HCT116 (cell line): ENCODE measurements at regions not wholly inside any gene's neighbourhood (a gene's known extent, or its start where the extent isn't known, plus 50 kb on each side); places are given as distances from the start of the nearest gene placed in this dataset.

Experiments used
- CTCF ChIP-seq, 3 experiments: fragments of 200-600 bp in 1 of 3; sonication (generic) in 1 of 3; IDR thresholded peaks in 2 of 3; conservative IDR thresholded peaks in 1 of 3; 2 replicates each; pipeline ENCODE4 v1.5.1; 2012 to 2017; ENCODE audit warnings: low read depth in 2 of 3, low read length in 2 of 3, antibody characterized with exemption in 1 of 3, borderline replicate concordance in 1 of 3, control low read depth in 1 of 3, mild to moderate bottlenecking in 1 of 3, mixed read lengths in 1 of 3, mixed run types in 1 of 3, moderate library complexity in 1 of 3; ENCODE audit not compliant: insufficient read depth in 1 of 3
- POLR2A ChIP-seq: IDR thresholded peaks from 2 replicates; pipeline ENCODE4 v1.7.0; 2011; ENCODE audit warnings: borderline replicate concordance; ENCODE audit not compliant: insufficient read depth, insufficient read length; ENCODE audit errors: extremely low read depth
- RAD21 ChIP-seq: IDR thresholded peaks from 2 replicates; pipeline ENCODE4 v1.6.1; 2012; ENCODE audit warnings: low read depth, mild to moderate bottlenecking
- SRF ChIP-seq: IDR thresholded peaks from 2 replicates; pipeline ENCODE4 v1.6.1; 2012; ENCODE audit warnings: low read depth
- TCF7L2 ChIP-seq: IDR thresholded peaks from 2 replicates; pipeline ENCODE4 v1.7.0; 2011; ENCODE audit warnings: borderline replicate concordance, inconsistent platforms; ENCODE audit not compliant: insufficient read depth, insufficient read length; ENCODE audit errors: extremely low read depth
- ZNF274 ChIP-seq: fragments of 200-500 bp; sonication (Bioruptor generic); IDR thresholded peaks from 2 replicates; pipeline ENCODE4 v1.6.1; 2014; ENCODE audit warnings: mild to moderate bottlenecking, low read depth, low read length, inconsistent platforms
- TF ChIP-seq, protein P1 (sequence below): IDR thresholded peaks from 2 replicates; pipeline ENCODE4 v1.6.1; 2012; ENCODE audit warnings: low read depth

- TF ChIP-seq CTCF (IDR thresholded peaks at IDR 0.05 in 2 of 3, conservative IDR thresholded peaks at IDR 0.05 in 1 of 3; ENCODE audit: borderline replicate concordance in 1 of 3, insufficient read depth in 1 of 3, low read depth in 2 of 3, low read length in 2 of 3) (no peak), ZNF274 (no peak), SRF (no peak), RAD21 (no peak), TCF7L2 (no peak), POLR2A (no peak)
- TF ChIP-seq, protein P1, sequence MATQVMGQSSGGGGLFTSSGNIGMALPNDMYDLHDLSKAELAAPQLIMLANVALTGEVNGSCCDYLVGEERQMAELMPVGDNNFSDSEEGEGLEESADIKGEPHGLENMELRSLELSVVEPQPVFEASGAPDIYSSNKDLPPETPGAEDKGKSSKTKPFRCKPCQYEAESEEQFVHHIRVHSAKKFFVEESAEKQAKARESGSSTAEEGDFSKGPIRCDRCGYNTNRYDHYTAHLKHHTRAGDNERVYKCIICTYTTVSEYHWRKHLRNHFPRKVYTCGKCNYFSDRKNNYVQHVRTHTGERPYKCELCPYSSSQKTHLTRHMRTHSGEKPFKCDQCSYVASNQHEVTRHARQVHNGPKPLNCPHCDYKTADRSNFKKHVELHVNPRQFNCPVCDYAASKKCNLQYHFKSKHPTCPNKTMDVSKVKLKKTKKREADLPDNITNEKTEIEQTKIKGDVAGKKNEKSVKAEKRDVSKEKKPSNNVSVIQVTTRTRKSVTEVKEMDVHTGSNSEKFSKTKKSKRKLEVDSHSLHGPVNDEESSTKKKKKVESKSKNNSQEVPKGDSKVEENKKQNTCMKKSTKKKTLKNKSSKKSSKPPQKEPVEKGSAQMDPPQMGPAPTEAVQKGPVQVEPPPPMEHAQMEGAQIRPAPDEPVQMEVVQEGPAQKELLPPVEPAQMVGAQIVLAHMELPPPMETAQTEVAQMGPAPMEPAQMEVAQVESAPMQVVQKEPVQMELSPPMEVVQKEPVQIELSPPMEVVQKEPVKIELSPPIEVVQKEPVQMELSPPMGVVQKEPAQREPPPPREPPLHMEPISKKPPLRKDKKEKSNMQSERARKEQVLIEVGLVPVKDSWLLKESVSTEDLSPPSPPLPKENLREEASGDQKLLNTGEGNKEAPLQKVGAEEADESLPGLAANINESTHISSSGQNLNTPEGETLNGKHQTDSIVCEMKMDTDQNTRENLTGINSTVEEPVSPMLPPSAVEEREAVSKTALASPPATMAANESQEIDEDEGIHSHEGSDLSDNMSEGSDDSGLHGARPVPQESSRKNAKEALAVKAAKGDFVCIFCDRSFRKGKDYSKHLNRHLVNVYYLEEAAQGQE, result no peak
Observed at GRCh38 chr16:82499302-82499701, 127.5 kb upstream of the CDH13 start.
